A549 (cell line): ENCODE measurements at regions not wholly inside any gene's neighbourhood (a gene's known extent, or its start where the extent isn't known, plus 50 kb on each side); places are given as distances from the start of the nearest gene placed in this dataset.

Experiments used
- CEBPB ChIP-seq, 2 experiments: fragments of >200 bp in 1 of 2; sonication (Bioruptor Twin) in 1 of 2; formaldehyde crosslinking in 1 of 2; IDR thresholded peaks; 2 replicates each; pipeline ENCODE4 v1.6.1; 2012 to 2016
- CHD2 ChIP-seq: fragments of 150-350 bp; IDR thresholded peaks from 2 replicates; pipeline ENCODE4 v1.6.1; 2014; ENCODE audit warnings: low read length; ENCODE audit not compliant: partially characterized antibody
- EP300 ChIP-seq, 2 experiments: fragments of >200 bp; sonication (Bioruptor Twin); formaldehyde crosslinking; IDR thresholded peaks; 2 replicates in 1 of 2; 3 replicates in 1 of 2; pipeline ENCODE4 v1.6.1; 2016 to 2017
- MAZ ChIP-seq: fragments of 150-350 bp; IDR thresholded peaks from 2 replicates; pipeline ENCODE4 v1.6.1; 2014; ENCODE audit warnings: antibody characterized with exemption, low read depth, low read length, borderline replicate concordance
- NFE2L2 ChIP-seq: fragments of 150-350 bp; conservative IDR thresholded peaks from 2 replicates; pipeline ENCODE4 v1.6.1; 2014; ENCODE audit warnings: low read length
- POLR2A ChIP-seq: IDR thresholded peaks from 2 replicates; pipeline ENCODE4 v1.6.1; 2012; ENCODE audit warnings: mild to moderate bottlenecking, low read length
- POLR2AphosphoS2 ChIP-seq: conservative IDR thresholded peaks from 2 replicates; pipeline ENCODE4 v1.6.1; 2012; ENCODE audit warnings: low read length, improper control_type of control experiment, inconsistent platforms
- SMC3 ChIP-seq: fragments of >200 bp; sonication (Bioruptor Twin); formaldehyde crosslinking; IDR thresholded peaks from 3 replicates; pipeline ENCODE4 v1.6.1; 2018; ENCODE audit warnings: inconsistent platforms
- TFCP2L1 ChIP-seq: fragments of 250-450 bp; sonication (Bioruptor Pico); IDR thresholded peaks from 2 replicates; pipeline ENCODE4 v1.5.0; 2021; ENCODE audit warnings: mild to moderate bottlenecking
- TF ChIP-seq, protein P1 (sequence below): fragments of >200 bp; sonication (Bioruptor Twin); formaldehyde crosslinking; IDR thresholded peaks from 3 replicates; pipeline ENCODE4 v1.5.1; 2016
- TF ChIP-seq, protein P2 (sequence below): IDR thresholded peaks from 2 replicates; pipeline ENCODE4 v1.6.1; 2012

DNA sequence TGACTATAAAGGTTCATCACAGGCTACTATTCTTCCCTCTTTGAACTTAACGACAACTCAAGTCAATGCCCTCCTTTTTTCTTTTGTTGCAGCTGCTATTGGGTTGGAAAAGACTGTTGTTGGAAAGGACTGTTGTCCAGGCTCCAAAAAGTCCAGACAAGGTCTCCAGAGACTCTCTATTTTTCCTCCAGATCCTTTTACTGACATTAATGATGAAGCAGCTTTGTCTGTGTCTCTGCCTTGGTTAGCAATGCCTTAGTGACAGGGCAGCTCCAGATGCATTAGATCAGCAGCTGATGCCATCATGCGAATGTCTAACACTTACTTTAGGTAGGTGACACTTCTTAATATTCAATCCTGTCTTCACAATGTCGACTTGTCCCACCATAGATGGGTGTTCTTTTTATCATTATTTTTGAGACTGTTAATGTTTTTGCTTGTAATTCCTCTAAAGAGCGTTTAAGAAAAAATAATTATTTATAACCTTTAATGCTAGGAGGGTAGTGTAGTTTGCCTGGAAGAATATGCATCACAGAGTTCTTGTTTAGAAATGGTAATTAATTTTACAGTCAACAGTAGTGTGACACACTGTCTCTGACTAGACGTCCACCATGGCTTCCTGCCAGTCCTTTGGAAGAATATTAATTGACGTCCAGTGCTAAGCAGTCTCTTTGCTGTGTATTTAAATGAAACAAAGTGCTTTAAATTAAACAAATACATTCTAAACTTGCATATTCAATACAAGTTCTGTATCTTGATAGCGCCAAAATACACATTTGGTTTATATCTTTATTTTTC is 492.2 kb downstream of the NR2F1-AS1 start:
- TF ChIP-seq SMC3 (no peak), POLR2AphosphoS2 (no peak), TFCP2L1 (no peak), CEBPB (IDR thresholded peaks at IDR 0.05) (no peak), MAZ (no peak), EP300 (IDR thresholded peaks at IDR 0.05) (no peak), POLR2A (no peak), CHD2 (no peak), NFE2L2 (no peak)
- TF ChIP-seq, protein P1, sequence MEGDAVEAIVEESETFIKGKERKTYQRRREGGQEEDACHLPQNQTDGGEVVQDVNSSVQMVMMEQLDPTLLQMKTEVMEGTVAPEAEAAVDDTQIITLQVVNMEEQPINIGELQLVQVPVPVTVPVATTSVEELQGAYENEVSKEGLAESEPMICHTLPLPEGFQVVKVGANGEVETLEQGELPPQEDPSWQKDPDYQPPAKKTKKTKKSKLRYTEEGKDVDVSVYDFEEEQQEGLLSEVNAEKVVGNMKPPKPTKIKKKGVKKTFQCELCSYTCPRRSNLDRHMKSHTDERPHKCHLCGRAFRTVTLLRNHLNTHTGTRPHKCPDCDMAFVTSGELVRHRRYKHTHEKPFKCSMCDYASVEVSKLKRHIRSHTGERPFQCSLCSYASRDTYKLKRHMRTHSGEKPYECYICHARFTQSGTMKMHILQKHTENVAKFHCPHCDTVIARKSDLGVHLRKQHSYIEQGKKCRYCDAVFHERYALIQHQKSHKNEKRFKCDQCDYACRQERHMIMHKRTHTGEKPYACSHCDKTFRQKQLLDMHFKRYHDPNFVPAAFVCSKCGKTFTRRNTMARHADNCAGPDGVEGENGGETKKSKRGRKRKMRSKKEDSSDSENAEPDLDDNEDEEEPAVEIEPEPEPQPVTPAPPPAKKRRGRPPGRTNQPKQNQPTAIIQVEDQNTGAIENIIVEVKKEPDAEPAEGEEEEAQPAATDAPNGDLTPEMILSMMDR, result no peak
- TF ChIP-seq, protein P2, sequence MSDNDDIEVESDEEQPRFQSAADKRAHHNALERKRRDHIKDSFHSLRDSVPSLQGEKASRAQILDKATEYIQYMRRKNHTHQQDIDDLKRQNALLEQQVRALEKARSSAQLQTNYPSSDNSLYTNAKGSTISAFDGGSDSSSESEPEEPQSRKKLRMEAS, result no peak
